Smooth muscle cell (in vitro differentiated cells): ENCODE measurements at regions not wholly inside any gene's neighbourhood (a gene's known extent, or its start where the extent isn't known, plus 50 kb on each side); places are given as distances from the start of the nearest gene placed in this dataset.
"Not testable (repeated sequence)": the region's sequence is repeated elsewhere in the genome, so short reads cannot be mapped to it uniquely, and the experiment has no call there.

Experiments used
- DNase-seq: peaks from one replicate; lab custom pipeline; 2025; ENCODE audit not compliant: unreplicated experiment; lab: John Stamatoyannopoulos, UW
- H2AFZ ChIP-seq: fragments of 200-600 bp; sonication (generic); 2 replicates; pipeline ENCODE4 v1.6.0; 2016; ENCODE audit warnings: antibody characterized with exemption, low read depth, mild to moderate bottlenecking
- H3F3A ChIP-seq: fragments of 200-600 bp; sonication (generic); 2 replicates; pipeline ENCODE4 v1.6.0; 2017; ENCODE audit warnings: antibody characterized with exemption, low read depth
- H3K27ac ChIP-seq: fragments of 200-600 bp; sonication (generic); 2 replicates; pipeline ENCODE4 v1.5.1; 2016; ENCODE audit warnings: low read depth, mild to moderate bottlenecking
- H3K27me3 ChIP-seq: fragments of 200-600 bp; sonication (generic); 2 replicates; pipeline ENCODE4 v1.6.1; 2016; ENCODE audit warnings: low read depth, mild to moderate bottlenecking
- H3K36me3 ChIP-seq: fragments of 200-600 bp; sonication (generic); 2 replicates; pipeline ENCODE4 v1.5.1; 2016; ENCODE audit warnings: low read depth
- H3K4me1 ChIP-seq: fragments of 200-600 bp; sonication (generic); 2 replicates; pipeline ENCODE4 v1.5.1; 2016; ENCODE audit warnings: low read depth
- H3K4me2 ChIP-seq: fragments of 200-600 bp; sonication (generic); 2 replicates; pipeline ENCODE4 v1.6.0; 2016; ENCODE audit warnings: mild to moderate bottlenecking
- H3K4me3 ChIP-seq: fragments of 200-600 bp; sonication (generic); 2 replicates; pipeline ENCODE4 v1.5.1; 2016; ENCODE audit warnings: mild to moderate bottlenecking
- H3K79me2 ChIP-seq: fragments of 200-600 bp; sonication (generic); 2 replicates; pipeline ENCODE4 v1.6.0; 2016; ENCODE audit warnings: low read depth, mild to moderate bottlenecking
- H3K9ac ChIP-seq: fragments of 200-600 bp; sonication (generic); 2 replicates; pipeline ENCODE4 v1.6.0; 2016; ENCODE audit warnings: low read depth
- H3K9me3 ChIP-seq: fragments of 200-600 bp; sonication (generic); replicated peaks from 2 replicates; pipeline ENCODE4 v1.5.1; 2016; ENCODE audit warnings: low read depth
- H4K20me1 ChIP-seq: fragments of 200-600 bp; sonication (generic); 2 replicates; pipeline ENCODE4 v1.6.0; 2016; ENCODE audit warnings: low read depth
- CTCF ChIP-seq: fragments of 200-600 bp; sonication (generic); IDR thresholded peaks from 2 replicates; pipeline ENCODE4 v1.5.1; 2017; ENCODE audit warnings: borderline replicate concordance, mild to moderate bottlenecking, antibody characterized with exemption; ENCODE audit not compliant: insufficient read depth, poor library complexity, severe bottlenecking
- WGBS: methylation state at CpG from one replicate; pipeline ENCODE4 v1.1.7; 2016; ENCODE audit warnings: low lambda C conversion rate; 5-methylcytosine and 5-hydroxymethylcytosine counted together

GRCh38 chr6:156010-156409, 136.3 kb upstream of the DUSP22 start:
- Histone ChIP-seq H3K79me2 (no peaks in the 10 kb centered on the region), H3F3A (peaks cover 11% of the 10 kb centered on the region), H3K4me3 (no peak overlapping the region), H3K4me2 (peak overlapping the region; percentile 40), H3K36me3 (no peaks in the 10 kb centered on the region), H3K4me1 (peaks cover 5% of the 10 kb centered on the region), H2AFZ (no peak overlapping the region), H3K27me3 (no peaks in the 10 kb centered on the region), H3K9me3 (no peaks in the 10 kb centered on the region), H3K9ac (no peak overlapping the region), H4K20me1 (no peaks in the 10 kb centered on the region), H3K27ac (peak overlapping the region; percentile 95)
- DNase-seq: no peak
- 73% methylated on average over 5 of the region's 5 CpGs for WGBS
- TF ChIP-seq CTCF: no peak

GRCh38 chr6:156441-157140, 135.7 kb upstream of the DUSP22 start:
- Histone ChIP-seq H3F3A (peaks cover 11% of the 10 kb centered on the region), H3K4me2 (peak overlapping the region; percentile 40), H3K27ac (peak overlapping the region; percentile 95)
- not testable (repeated sequence) for H3K9me3 ChIP-seq, H3K79me2 ChIP-seq, H3K27me3 ChIP-seq, H2AFZ ChIP-seq, H3K4me1 ChIP-seq, H3K4me3 ChIP-seq, H4K20me1 ChIP-seq, DNase-seq, H3K9ac ChIP-seq, H3K36me3 ChIP-seq
- WGBS: 66% methylated on average over 4 of the region's 4 CpGs

- not testable (repeated sequence) for H4K20me1 ChIP-seq, H3K79me2 ChIP-seq, H3K9me3 ChIP-seq, H3K4me1 ChIP-seq, H2AFZ ChIP-seq, H3K27ac ChIP-seq, H3K27me3 ChIP-seq, DNase-seq, H3K4me3 ChIP-seq, H3K9ac ChIP-seq, H3K36me3 ChIP-seq
- H3K4me2 ChIP-seq: peak overlapping the region; percentile 40
- H3F3A ChIP-seq: peaks cover 11% of the 10 kb centered on the region
- peak; percentile 25 for TF ChIP-seq CTCF
- WGBS: 48% methylated on average over 4 of the region's 4 CpGs
These were observed 135.1 kb upstream of the DUSP22 start for GRCh38 chr6:157176-157575.

- 97% methylated on average over 2 of the region's 2 CpGs for WGBS
- not testable (repeated sequence) for H3K4me1 ChIP-seq, H2AFZ ChIP-seq, H4K20me1 ChIP-seq, DNase-seq, H3F3A ChIP-seq, H3K9ac ChIP-seq, H3K9me3 ChIP-seq, H3K79me2 ChIP-seq, H3K36me3 ChIP-seq, H3K4me2 ChIP-seq, H3K27ac ChIP-seq, H3K27me3 ChIP-seq, H3K4me3 ChIP-seq
These were observed 130.6 kb upstream of the DUSP22 start for GRCh38 chr6:161657-162056.

- DNase-seq: no peak
- H3K9me3 ChIP-seq: no peaks in the 10 kb centered on the region
- no peak overlapping the region for H2AFZ ChIP-seq
- 81% methylated on average over 7 of the region's 7 CpGs for WGBS
- no peak overlapping the region for H3K4me3 ChIP-seq
- no peaks in the 10 kb centered on the region for H3F3A ChIP-seq
- H4K20me1 ChIP-seq: no peaks in the 10 kb centered on the region
- H3K79me2 ChIP-seq: no peaks in the 10 kb centered on the region
- H3K36me3 ChIP-seq: no peaks in the 10 kb centered on the region
- no peak for TF ChIP-seq CTCF
- no peaks in the 10 kb centered on the region for H3K4me1 ChIP-seq
- H3K27ac ChIP-seq: no peak overlapping the region
- H3K9ac ChIP-seq: no peak overlapping the region
- H3K27me3 ChIP-seq: no peaks in the 10 kb centered on the region
- H3K4me2 ChIP-seq: no peak overlapping the region
These were observed 127.6 kb upstream of the DUSP22 start for GRCh38 chr6:164720-165119.
